ENCODE measurements at regions not wholly inside any gene's neighbourhood (a gene's known extent, or its start where the extent isn't known, plus 50 kb on each side); places are given as distances from the start of the nearest gene placed in this dataset.

DNA sequence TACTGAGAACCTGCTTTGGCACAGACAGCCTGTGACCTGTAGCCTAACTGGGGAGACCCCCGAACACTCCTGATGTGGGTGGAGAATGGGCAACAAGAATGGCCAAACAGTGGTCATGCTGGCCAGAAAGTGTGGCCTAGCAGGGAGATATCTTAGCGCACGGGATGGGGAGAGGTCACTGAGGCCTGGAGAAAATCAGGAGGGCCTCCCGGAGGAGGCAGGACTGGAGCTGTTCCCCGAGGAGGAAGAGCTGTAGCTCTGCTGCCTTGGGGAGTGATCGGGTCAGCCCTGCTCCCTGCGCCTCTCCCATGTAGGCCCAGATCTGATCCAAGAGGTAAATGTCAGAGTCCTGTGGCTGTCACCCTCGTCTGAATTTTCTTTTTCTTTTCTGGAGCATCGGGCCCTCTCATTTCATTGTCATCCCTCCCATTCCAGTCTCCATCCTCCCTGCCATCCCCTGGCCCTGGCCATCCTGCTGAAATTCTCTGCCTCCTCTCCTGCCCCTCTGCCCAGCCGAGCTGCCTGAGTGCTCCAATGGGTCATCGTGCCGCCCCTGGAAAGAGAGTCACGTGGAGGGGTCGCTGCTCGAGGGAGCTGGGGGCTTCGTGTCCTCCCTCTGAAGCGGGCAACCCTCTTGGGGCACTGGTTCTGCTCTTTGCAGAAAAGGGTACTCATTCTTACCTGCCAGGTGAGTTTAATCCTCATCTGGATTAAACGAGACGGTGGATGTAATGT lies 242.9 kb downstream of the HAUS1 start:
- Histone ChIP-seq H3K27ac (ENCODE audit: low read depth, low read length) (no peak overlapping the region), H4K20me1 (ENCODE audit: insufficient read depth) (no peaks in the 10 kb centered on the region), H3K9ac (ENCODE audit: low read length) (no peak overlapping the region), H3K4me3 (replicated peaks in 1 of 2; ENCODE audit: low read depth in 1 of 2, low read length in 2 of 2) (no peak overlapping the region), H3K36me3 (ENCODE audit: control insufficient read depth in 1 of 2, insufficient read depth in 2 of 2, low read length in 2 of 2) (no peaks in the 10 kb centered on the region), H2AFZ (ENCODE audit: low read depth, low read length, poor library complexity, severe bottlenecking) (no peak overlapping the region), H3K9me2 (ENCODE audit: insufficient read depth) (no peaks in the 10 kb centered on the region), H3K4me2 (ENCODE audit: low read length) (no peak overlapping the region), H3K4me1 (ENCODE audit: control insufficient read depth in 1 of 2, insufficient read depth in 2 of 2, low read length in 2 of 2) (no peaks in the 10 kb centered on the region), H3K79me2 (ENCODE audit: insufficient read depth, low read length) (no peaks in the 10 kb centered on the region), H3K27me3 (ENCODE audit: insufficient read depth, low read length) (no peaks in the 10 kb centered on the region), H3K9me3 (ENCODE audit: control insufficient read depth in 1 of 2, insufficient read depth in 1 of 2, low read depth in 1 of 2, low read length in 2 of 2) (no peaks in the 10 kb centered on the region)
- POLR2A ChIA-PET: no interaction called here
- TF ChIP-seq JUND (IDR thresholded peaks at IDR 0.05): no peak
- no peak for TF ChIP-seq ATF3 (IDR thresholded peaks at IDR 0.05)
- no peak for TF ChIP-seq ZNF274 (IDR thresholded peaks at IDR 0.05; ENCODE audit: low read depth, low read length)
- no peak for TF ChIP-seq REST (IDR thresholded peaks at IDR 0.05; ENCODE audit: low read depth)
- no peak for TF ChIP-seq SP1 (IDR thresholded peaks at IDR 0.05; ENCODE audit: low read depth)
- DNase-seq (ENCODE audit: low read depth, low spot score): no peak
- intact Hi-C loops (cut with micrococcal nuclease): no loop called here
- no TSS peak for BruUV-seq (replicated peaks)
- CTCF ChIA-PET: no interaction called here
- RAD21 ChIA-PET (ENCODE audit: low non-redundant PET in 1 of 2, low total read pairs in 2 of 2, uncharacterized antibody in 2 of 2, unreplicated experiment in 2 of 2): no interaction called here
- ATAC-seq: no peak

Measured in HCT116 (cell line).